Cerebellar cortex (tissue), 1 donor: ENCODE measurements at regions not wholly inside any gene's neighbourhood (a gene's known extent, or its start where the extent isn't known, plus 50 kb on each side); places are given as distances from the start of the nearest gene placed in this dataset.
"Not testable (repeated sequence)": the region's sequence is repeated elsewhere in the genome, so short reads cannot be mapped to it uniquely, and the experiment has no call there.

Experiments used
- DNase-seq: peaks from one replicate; pipeline ENCODE4 v3.0.0-alpha.2; 2015; ENCODE audit warnings: low spot score

- not testable (repeated sequence) for DNase-seq
These were observed 580.3 kb upstream of the CLINT1 start for GRCh38 chr5:158439204-158439603.

- DNase-seq = no peak
These were observed 577.5 kb upstream of the CLINT1 start for GRCh38 chr5:158436271-158437065.

- DNase-seq = no peak
These were observed 576.2 kb upstream of the CLINT1 start for GRCh38 chr5:158435161-158435616.

- DNase-seq = no peak
These were observed 575.8 kb upstream of the CLINT1 start for GRCh38 chr5:158434749-158435148.

GRCh38 chr5:158433634-158434033 is 574.7 kb upstream of the CLINT1 start:
- DNase-seq = no peak

GRCh38 chr5:158431369-158432029 is 572.6 kb upstream of the CLINT1 start:
- DNase-seq = no peak

- no peak for DNase-seq
These were observed 571.8 kb upstream of the CLINT1 start for GRCh38 chr5:158430798-158431167.

- no peak for DNase-seq
These were observed 571.3 kb upstream of the CLINT1 start for GRCh38 chr5:158430166-158430797.

GRCh38 chr5:158429564-158429963 is 570.6 kb upstream of the CLINT1 start:
- DNase-seq = no peak

GRCh38 chr5:158423623-158424200 is 564.8 kb upstream of the CLINT1 start:
- DNase-seq = no peak

- no peak for DNase-seq
These were observed 563.9 kb upstream of the CLINT1 start for GRCh38 chr5:158422653-158423515.

GRCh38 chr5:158421319-158421718 is 562.4 kb upstream of the CLINT1 start:
- no peak for DNase-seq

GRCh38 chr5:158419186-158419585 is 560.2 kb upstream of the CLINT1 start:
- DNase-seq = no peak

- no peak for DNase-seq
These were observed 555.8 kb upstream of the CLINT1 start for GRCh38 chr5:158414780-158415179.

GRCh38 chr5:158414333-158414762 is 555.4 kb upstream of the CLINT1 start:
- DNase-seq = no peak

- DNase-seq = no peak
These were observed 554.3 kb upstream of the CLINT1 start for GRCh38 chr5:158413122-158413680.

GRCh38 chr5:158410976-158411375 is 552.0 kb upstream of the CLINT1 start:
- DNase-seq = no peak

- no peak for DNase-seq
These were observed 550.6 kb upstream of the CLINT1 start for GRCh38 chr5:158409507-158409906.

- DNase-seq = no peak
These were observed 548.9 kb upstream of the CLINT1 start for GRCh38 chr5:158407824-158408195.

GRCh38 chr5:158406884-158407823 is 548.2 kb upstream of the CLINT1 start:
- no peak for DNase-seq
